ENCODE measurements at regions not wholly inside any gene's neighbourhood (a gene's known extent, or its start where the extent isn't known, plus 50 kb on each side); places are given as distances from the start of the nearest gene placed in this dataset.
A peak's percentile ranks its signal among the peaks of the same experiment; 100 is the strongest.
"Not testable (repeated sequence)": the region's sequence is repeated elsewhere in the genome, so short reads cannot be mapped to it uniquely, and the experiment has no call there.

DNA sequence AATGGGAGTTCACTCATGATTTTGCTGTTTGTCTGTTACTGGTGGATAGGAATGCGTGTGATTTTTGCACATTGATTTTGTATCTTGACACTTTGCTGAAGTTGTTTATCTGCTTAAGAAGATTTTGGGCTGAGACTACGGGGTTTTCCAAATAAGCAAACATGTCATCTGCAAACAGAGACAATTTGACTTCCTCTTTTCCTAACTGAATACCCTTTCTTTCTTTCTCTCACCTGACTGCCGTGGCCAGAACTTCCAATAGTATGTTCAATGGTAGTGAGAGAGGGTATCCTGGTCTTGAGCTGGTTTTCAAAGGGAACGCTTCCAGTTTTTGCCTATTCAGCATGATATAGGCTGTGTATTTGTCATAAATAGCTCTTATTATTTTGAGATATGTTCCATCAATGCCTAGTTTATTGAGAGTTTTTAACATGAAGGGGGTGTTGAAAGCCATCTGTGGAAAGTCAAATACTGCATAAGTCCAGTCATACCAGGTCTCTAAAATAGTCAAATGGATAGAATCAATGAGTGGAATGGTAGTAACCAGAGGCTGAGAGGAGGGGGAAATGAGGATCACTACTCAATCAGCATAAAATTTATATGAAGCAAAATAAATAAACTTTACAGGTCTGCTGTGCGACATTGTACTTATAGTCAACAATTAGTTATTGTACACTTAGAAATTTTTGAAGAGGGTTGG lies 610.4 kb upstream of the ADGRB3 start:
- Histone ChIP-seq H3K4me1 (ENCODE audit: control insufficient read depth, insufficient read depth, low read length) (no peaks in the 10 kb centered on the region), H3K27ac (ENCODE audit: extremely low read depth, low read depth, low read length) (no peak overlapping the region), H3K9me3 (ENCODE audit: control insufficient read depth, insufficient read depth, low read depth, low read length) (no peaks in the 10 kb centered on the region), H3K4me3 (ENCODE audit: low read depth, low read length) (no peak overlapping the region), H3K36me3 (ENCODE audit: control insufficient read depth in 2 of 2, insufficient read depth in 1 of 2, low read length in 2 of 2) (no peaks in the 10 kb centered on the region)
- ChIA-PET POLR2A (no interaction called here), CTCF (interaction anchor here (0.6 kb wide), 1 partner anchor 10 kb away, joined by 3 read pairs; no protein-coding TSS in a partner anchor)
- TF ChIP-seq ZNF521 (tag by site-specific recombination; IDR thresholded peaks at IDR 0.05) (no peak), ZNF433 (tag by site-specific recombination; IDR thresholded peaks at IDR 0.05; ENCODE audit: low read depth) (no peak), ZNF19 (tag by site-specific recombination; IDR thresholded peaks at IDR 0.05; ENCODE audit: low read depth) (no peak), ZNF121 (tag by site-specific recombination; IDR thresholded peaks at IDR 0.05) (no peak), ZNF530 (tag by site-specific recombination; IDR thresholded peaks at IDR 0.05; ENCODE audit: low read depth) (no peak), ZNF324 (tag by site-specific recombination; IDR thresholded peaks at IDR 0.05) (no peak), OVOL3 (tag by site-specific recombination; IDR thresholded peaks at IDR 0.05) (no peak), ZNF510 (tag by site-specific recombination; IDR thresholded peaks at IDR 0.05; ENCODE audit: insufficient replicate concordance) (no peak), ZNF514 (tag by site-specific recombination; IDR thresholded peaks at IDR 0.05) (no peak), ZNF707 (tag by site-specific recombination; IDR thresholded peaks at IDR 0.05) (no peak), TCF7L2 (IDR thresholded peaks at IDR 0.05; ENCODE audit: borderline replicate concordance, low read depth, low read length) (no peak), MYNN (tag by site-specific recombination; IDR thresholded peaks at IDR 0.05; ENCODE audit: borderline replicate concordance) (no peak)
- TF ChIP-seq, protein P1, sequence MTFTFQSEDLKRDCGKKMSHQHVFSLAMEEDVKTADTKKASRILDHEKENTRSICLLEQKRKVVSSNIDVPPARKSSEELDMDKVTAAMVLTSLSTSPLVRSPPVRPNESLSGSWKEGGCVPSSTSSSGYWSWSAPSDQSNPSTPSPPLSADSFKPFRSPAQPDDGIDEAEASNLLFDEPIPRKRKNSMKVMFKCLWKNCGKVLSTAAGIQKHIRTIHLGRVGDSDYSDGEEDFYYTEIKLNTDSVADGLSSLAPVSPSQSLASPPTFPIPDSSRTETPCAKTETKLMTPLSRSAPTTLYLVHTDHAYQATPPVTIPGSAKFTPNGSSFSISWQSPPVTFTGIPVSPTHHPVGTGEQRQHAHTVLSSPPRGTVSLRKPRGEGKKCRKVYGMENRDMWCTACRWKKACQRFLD (tag by site-specific recombination; IDR thresholded peaks at IDR 0.05): no peak
- TF ChIP-seq, protein P2, sequence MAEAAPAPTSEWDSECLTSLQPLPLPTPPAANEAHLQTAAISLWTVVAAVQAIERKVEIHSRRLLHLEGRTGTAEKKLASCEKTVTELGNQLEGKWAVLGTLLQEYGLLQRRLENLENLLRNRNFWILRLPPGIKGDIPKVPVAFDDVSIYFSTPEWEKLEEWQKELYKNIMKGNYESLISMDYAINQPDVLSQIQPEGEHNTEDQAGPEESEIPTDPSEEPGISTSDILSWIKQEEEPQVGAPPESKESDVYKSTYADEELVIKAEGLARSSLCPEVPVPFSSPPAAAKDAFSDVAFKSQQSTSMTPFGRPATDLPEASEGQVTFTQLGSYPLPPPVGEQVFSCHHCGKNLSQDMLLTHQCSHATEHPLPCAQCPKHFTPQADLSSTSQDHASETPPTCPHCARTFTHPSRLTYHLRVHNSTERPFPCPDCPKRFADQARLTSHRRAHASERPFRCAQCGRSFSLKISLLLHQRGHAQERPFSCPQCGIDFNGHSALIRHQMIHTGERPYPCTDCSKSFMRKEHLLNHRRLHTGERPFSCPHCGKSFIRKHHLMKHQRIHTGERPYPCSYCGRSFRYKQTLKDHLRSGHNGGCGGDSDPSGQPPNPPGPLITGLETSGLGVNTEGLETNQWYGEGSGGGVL (tag by site-specific recombination; IDR thresholded peaks at IDR 0.05): no peak
- TF ChIP-seq, protein P3, sequence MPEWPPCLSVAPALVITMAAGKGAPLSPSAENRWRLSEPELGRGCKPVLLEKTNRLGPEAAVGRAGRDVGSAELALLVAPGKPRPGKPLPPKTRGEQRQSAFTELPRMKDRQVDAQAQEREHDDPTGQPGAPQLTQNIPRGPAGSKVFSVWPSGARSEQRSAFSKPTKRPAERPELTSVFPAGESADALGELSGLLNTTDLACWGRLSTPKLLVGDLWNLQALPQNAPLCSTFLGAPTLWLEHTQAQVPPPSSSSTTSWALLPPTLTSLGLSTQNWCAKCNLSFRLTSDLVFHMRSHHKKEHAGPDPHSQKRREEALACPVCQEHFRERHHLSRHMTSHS (tag by site-specific recombination; IDR thresholded peaks at IDR 0.05): no peak

DNA sequence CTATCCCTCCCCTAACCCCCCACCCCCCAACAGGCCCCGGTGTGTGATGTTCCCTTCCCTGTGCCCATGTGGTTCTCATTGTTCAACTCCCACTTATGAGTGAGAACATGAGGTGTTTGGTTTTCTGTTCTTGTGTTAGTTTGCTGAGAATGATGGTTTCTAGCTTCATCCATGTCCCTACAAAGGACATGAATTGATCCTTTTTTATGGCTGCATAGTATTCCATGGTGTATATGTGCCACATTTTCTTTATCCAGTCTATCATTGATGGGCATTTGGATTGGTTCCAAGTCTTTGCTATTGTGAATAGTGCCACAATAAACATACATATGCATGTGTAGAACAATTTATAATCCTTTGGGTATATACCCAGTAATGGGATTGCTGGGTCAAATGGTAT lies 612.1 kb upstream of the ADGRB3 start:
- H3K4me1 ChIP-seq (ENCODE audit: control insufficient read depth, insufficient read depth, low read length); POLR2A ChIA-PET; H3K27ac ChIP-seq (ENCODE audit: extremely low read depth, low read depth, low read length); H3K4me3 ChIP-seq (ENCODE audit: low read depth, low read length); H3K9me3 ChIP-seq (ENCODE audit: control insufficient read depth, insufficient read depth, low read depth, low read length); H3K36me3 ChIP-seq (ENCODE audit: control insufficient read depth in 2 of 2, insufficient read depth in 1 of 2, low read length in 2 of 2): not testable (repeated sequence)
- CTCF ChIA-PET: interaction anchor here (0.8 kb wide), 1 partner anchor 104 kb away, joined by 3 read pairs; no protein-coding TSS in a partner anchor
- TF ChIP-seq ZNF146 (tag by site-specific recombination; IDR thresholded peaks at IDR 0.05): peak; percentile 52; the same call in 1 of the 2 replicates

DNA sequence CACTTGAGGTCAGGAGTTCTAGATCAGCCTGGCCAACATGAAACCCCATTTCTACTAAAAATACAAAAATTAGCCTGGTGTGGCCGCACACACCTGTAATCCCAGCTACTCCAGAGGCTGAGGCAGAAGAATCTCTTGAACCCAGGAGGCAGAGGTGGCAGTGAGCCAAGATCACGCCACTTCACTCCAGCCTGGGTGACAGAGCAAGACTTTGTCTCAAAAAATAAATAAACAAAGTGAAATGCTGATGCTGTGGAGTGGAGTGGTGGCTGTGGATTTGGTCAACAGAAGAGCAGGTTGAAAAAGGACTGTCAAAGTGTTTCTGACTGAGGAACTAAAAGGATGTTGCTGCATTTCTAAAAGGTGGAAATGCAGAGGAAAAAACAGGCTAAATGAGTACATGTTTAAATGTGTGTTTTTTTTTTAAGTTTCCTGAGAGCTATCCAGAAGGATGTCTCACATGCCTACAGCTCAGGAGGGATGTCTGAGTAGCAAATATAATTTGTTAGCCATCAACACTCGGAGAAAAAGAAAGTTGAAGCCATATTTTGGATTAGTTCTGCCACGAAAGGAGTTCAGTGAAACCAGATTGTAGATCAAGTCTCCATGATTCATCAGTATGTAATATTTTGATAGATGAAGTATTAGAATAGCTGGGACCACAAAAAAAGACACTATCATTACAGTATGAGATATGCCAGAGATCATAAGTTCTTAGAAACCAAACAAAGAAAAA lies 621.1 kb upstream of the ADGRB3 start:
- ChIA-PET CTCF (no interaction called here), POLR2A (no interaction called here)
- Histone ChIP-seq H3K27ac (ENCODE audit: extremely low read depth, low read depth, low read length) (no peak overlapping the region), H3K9me3 (ENCODE audit: control insufficient read depth, insufficient read depth, low read depth, low read length) (no peaks in the 10 kb centered on the region), H3K4me1 (ENCODE audit: control insufficient read depth, insufficient read depth, low read length) (no peaks in the 10 kb centered on the region), H3K36me3 (ENCODE audit: control insufficient read depth in 2 of 2, insufficient read depth in 1 of 2, low read length in 2 of 2) (no peaks in the 10 kb centered on the region), H3K4me3 (ENCODE audit: low read depth, low read length) (no peak overlapping the region)
- TF ChIP-seq GLI2 (tag by site-specific recombination; IDR thresholded peaks at IDR 0.05; ENCODE audit: borderline replicate concordance, low read depth): no peak
- no peak for TF ChIP-seq ZNF658 (tag by site-specific recombination; IDR thresholded peaks at IDR 0.05)
- TF ChIP-seq ZEB2 (tag by site-specific recombination; IDR thresholded peaks at IDR 0.05): no peak
- no peak for TF ChIP-seq ZNF223 (tag by site-specific recombination; IDR thresholded peaks at IDR 0.05)
- TF ChIP-seq ZNF302 (tag by site-specific recombination; IDR thresholded peaks at IDR 0.05; ENCODE audit: low read depth): no peak
- TF ChIP-seq ZNF768 (tag by site-specific recombination; IDR thresholded peaks at IDR 0.05): no peak
- TF ChIP-seq ZSCAN23 (tag by site-specific recombination; IDR thresholded peaks at IDR 0.05): no peak
- TF ChIP-seq GLI4 (tag by site-specific recombination; IDR thresholded peaks at IDR 0.05): no peak

Data from HEK293 (cell line).